ENCODE measurements at regions not wholly inside any gene's neighbourhood (a gene's known extent, or its start where the extent isn't known, plus 50 kb on each side); places are given as distances from the start of the nearest gene placed in this dataset.
"Not testable (repeated sequence)": the region's sequence is repeated elsewhere in the genome, so short reads cannot be mapped to it uniquely, and the experiment has no call there.

DNA sequence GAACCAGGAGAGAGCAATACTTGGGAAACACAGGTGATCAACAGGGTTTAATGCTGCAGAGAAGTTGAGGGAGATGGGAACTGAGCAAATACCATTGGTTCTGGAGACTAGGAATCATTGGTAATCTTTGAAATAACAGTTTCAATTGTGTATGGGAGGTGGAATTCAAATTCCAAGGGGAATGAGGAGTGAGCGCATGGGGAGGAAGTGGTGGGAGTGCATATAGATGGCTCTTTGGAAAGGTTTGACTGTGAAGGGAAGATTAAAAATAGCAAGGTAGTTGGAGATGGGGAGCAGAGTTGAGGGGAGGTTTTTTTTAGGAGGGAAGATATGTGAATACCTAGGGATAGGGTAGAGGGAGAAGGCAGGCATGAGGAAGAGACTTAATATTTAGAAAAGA is 51.1 kb upstream of the ROPN1 start:
- no peak for DNase-seq (ENCODE audit: low spot score)

DNA sequence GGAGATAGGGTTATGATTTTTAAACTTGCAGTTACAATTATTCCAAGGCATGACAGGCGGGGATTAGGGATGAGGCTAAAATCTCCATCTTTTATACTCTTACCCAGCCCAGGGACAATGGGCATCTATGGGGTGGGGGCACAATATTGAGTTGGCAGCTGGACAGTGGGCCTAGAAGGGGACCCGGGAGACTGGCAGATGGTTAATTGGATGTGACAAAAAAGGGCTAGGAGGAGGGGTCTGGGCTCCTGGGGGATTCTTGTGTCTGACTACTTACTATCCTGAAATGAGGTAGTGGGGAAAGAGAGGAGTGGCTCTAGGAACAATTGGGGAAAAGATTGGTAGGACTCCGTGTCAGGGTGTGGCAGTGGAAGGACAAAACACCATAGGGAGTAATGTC is 53.0 kb upstream of the ROPN1 start:
- no peak for DNase-seq (ENCODE audit: low spot score)

DNA sequence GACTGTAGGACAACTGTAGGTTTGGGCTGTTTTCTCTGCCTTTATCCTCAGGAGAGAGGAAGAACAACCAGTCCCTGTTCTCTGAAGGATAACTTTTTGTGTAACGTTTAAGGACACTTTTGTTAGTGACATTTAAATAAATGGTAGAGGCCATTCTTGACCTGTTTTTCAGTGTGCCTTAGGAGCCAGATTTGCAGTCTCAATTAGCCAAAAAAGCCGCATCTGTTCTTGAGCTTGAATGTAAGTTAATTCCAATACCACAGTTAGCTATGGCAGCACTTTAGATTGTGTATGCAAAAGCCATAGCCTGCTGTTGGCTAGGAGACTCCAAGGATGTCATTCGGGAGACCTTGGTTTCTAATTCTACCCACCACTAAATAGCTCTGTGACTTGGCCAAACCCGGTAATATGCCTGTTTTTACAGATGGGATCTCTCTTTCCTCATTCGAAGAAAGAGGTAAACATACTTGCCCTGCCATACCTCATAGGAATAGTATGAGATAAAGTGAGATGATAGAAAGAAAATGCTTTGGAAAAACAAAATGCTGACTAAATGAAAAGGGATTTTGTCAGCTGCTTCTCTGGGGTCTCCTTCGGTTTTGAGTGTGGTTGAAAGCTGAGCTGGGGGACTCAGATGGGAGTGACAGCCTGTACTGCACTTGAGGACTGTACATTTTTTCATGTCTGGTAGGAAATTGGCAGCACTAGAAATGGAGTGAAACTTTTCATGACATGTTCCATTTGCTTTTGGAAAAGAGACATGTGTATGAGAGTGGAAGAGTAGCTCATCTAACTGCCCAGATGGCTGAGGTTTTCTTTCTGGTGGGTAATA is 57.3 kb upstream of the ROPN1 start:
- DNase-seq (ENCODE audit: low spot score): no peak

DNA sequence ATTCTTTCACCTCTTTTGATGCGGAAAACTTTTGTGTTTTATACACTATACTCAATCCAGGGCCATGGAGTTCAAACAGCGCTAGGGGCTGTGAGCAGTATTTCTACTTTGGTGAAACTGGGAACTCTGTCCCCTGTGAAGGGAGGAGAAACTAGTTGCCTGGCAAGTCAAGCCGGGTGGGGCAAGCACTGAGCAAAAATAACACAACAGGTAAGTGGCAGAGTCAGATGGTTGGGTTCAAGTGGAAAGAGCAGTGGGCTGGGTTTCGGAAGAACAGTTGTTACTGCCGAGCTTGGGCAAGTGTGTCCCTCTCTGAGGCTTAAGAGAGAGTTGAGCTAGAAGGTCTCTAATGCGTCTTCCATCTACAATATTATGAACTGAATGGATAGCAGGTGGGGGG is 59.7 kb upstream of the ROPN1 start:
- DNase-seq (ENCODE audit: low spot score): no peak

DNA sequence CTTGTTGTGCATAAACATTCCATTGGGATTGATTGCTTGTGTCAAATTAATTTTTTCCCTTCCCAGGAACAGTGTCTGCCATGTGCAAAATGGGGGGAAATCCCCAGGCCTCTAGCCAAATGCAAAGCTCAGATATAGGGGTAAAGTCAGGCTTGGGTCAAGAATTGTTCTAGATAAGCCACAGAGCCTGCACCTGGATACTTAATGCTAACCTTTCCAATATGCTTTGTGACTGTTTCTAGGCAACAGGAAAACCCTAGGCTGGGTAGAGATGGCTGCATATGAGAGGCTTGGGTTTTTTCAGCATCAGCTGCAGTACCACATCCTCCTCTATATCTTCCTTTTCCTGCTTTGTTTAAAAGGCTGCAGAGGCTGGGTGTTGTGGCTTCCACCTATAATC is 61.9 kb upstream of the ROPN1 start:
- no peak for DNase-seq (ENCODE audit: low spot score)

DNA sequence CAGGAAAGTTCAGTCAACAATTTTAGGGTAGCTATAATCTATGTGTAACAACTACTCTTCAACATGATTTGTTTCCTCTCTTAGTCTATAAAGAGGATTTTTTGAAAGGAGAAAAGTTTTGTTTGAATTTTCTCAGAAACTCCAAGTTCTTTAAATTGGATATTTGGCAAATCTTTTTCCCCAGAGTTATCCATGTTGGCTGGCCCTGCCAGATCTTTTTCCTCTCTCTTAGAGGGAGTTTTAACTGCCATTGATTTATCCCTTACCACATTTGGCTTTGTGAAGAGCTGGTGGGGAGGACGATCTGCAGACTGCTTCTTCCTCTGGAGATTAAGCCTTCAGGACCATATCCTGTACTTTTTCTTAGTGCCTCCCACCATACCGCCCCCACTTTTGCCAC is 64.9 kb upstream of the ROPN1 start:
- DNase-seq (ENCODE audit: low spot score): no peak

DNA sequence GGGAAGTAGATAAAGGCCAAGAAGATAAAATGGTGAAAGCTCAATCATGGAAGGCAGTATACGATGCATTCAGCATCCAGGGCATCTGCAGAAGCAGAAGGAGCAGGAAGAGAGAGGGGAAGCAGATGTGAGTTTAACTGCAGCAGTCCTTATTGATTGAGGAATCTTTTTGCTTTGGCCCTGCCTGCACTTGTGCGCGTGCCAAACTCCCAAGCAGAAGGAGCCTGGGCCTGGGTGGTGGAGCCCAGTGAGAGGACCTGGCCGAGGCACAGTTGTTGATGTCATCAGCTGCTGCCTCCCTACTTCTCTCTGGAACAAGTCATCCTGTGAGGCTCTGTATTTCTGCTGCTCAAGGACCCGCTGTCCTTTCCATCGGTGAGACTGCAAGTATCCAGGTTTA is 65.5 kb upstream of the ROPN1 start:
- DNase-seq (ENCODE audit: low spot score): no peak

DNA sequence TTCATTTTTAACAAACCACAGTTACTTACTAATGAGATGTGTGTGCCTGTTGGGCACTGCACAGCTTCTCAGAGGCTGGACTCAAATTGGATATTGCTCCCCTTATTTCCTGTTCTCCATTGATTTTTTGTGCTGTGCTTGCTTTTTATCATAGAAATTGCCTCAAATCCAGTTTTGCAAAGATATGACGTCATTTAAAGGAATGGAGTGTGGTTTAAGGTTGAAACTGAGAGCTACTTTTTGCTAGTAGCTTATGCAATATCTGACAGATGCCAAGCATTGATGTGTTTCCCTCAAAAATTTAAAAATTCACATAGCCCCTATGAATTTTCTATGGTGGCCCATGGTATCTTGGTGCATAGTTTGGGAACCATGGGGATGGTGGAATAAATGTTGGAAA is 67.7 kb upstream of the ROPN1 start:
- no peak for DNase-seq (ENCODE audit: low spot score)

DNA sequence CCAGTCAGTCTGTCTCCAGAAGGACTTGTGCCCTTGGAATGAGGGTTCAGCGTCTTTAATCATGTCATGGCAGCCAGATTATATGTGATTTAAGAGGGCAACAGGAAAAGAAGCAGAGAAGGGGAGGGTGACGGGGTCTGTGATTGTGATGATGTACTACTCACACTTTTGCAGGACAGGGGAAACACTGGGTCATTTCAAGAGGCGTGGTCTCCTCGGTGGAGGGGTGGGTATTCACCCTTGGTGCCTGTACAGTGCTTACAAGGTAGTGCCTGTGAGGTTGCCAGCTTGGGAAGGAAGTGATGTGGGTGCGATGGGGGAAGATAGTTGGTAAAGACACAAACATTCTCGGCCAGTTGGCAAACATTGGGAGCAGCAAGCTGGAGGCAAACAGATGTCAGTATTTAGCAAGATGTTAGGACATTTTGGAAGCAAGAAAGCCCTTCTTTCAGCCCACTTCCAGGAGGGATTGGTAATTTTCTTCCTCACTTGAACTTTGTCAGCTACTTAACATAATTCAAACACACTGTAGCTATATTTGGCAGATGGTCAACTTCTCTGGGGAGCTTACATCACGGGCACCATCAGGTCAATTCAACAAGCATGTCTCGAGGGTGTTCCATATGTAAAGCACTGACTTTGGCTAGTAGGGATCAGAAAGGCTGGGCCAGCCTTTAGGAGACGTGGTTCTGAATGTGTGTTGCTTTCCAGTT is 71.4 kb upstream of the ROPN1 start:
- no peak for DNase-seq (ENCODE audit: low spot score)

DNA sequence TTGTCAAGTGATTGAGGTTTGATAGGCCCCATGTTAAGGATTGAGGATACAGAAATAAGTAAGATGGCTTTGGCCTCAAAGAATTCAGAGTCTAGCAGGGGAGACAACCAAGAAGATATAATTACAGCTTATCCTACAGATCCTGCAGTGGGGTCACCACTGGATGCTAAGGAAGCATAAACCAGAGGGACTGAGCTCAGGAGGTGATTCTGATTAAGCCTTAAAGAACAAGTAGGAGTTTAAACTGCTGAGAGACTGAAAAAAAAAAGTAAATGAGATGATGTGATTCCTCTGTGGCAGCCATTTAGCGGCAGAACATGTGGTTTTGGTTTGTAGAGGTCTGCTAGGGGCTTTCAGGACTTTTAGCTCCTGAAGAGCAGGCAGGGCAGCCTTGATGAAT is 72.1 kb upstream of the ROPN1 start:
- DNase-seq (ENCODE audit: low spot score): no peak

DNA sequence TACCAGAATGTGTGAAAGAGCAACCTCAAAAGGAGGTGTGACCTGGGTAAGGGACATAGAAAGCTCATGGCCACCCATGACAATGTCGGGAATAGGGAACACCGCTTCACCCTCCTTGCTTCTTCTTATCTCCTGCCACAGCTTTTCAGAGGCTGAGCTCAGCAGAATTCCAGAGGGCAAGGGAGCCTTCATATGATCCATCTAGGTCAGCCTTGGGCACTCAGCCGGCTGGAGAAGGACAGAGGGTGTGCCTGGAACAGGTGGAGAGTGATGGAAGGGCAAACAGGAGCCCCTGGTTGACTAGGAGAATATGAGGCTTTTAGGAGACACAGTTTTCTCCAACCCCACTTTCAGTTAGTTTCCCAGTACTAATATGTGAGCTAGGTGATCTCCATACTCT is 74.6 kb upstream of the ROPN1 start:
- DNase-seq (ENCODE audit: low spot score): not testable (repeated sequence)

DNA sequence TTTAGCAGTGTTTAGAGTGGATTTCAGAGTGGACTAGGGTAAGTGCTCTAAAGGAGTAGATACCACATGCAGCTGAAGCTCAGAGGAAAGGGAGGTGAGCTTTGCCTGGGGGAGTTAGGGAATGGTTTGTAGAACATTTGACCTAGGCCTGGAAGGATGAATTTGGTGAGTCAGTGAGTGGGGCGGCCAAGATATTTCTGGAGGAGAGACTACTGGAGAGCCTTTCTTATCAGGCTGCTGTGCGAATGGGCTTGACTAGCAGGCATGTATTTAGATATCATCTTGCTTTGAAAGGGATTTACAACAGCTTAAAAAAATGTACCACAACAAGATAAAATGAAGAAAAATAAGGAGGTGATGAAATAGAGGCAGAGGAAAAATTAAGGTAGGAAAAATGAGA is 77.8 kb upstream of the ROPN1 start:
- DNase-seq (ENCODE audit: low spot score): not testable (repeated sequence)

DNA sequence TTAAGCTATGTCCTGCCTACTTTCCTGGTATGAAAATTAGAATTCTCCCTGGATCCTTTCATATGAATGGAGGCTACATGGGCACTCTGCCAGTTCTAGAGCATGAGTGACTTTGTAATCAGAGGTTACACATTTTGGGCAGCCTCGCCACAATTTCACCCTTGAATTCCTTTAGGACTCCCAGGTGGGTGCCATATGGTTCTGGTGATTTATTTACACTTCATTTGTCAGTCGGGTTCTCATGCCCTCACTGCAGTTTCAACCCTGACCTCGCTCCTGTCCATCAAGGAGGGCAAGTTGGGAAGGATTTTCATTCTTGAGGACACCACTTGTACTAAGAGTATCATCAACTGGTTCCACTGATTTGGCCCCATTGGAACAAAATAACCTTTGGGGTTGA is 83.2 kb upstream of the ROPN1 start:
- not testable (repeated sequence) for DNase-seq (ENCODE audit: low spot score)

DNA sequence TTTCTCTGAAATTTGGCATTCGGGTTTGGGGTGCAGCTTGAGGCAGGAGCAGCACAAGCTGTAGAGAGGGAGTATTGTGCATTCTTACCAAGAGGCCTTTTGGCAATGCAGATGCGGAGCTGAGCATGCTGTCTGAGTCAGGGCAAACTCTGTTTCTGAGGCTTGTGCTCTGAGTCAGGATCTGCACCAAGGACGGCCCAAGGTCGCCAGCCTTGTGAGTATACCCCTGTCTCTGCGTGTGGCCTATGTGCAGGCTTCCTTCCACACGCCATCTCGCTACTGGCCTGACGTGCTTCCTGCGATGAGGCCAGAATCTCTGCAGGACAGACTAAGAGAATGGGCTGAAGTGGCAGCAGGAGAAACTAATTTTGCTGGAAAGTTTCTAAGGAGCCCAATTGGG is 83.8 kb upstream of the ROPN1 start:
- DNase-seq (ENCODE audit: low spot score): no peak

DNA sequence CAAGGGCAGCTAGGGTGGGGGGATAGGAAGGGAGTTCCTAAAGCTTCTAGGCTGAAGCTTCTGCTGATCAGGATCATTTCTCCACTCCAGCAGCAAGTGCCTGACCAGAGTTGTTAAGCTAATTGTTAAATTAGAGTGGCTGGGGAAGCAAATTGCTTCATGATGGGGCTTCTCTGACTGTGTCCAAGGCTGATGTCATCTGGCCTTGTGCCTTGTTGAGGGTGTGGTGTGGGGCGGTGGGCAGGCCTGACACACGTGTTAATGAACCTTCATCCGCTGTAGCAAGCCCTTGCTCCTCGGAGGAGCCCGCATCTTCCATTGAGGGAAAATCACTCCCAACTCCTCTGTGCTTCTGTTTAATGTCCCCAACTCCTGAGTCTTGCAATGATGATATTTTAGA is 84.3 kb upstream of the ROPN1 start:
- DNase-seq (ENCODE audit: low spot score): no peak

DNA sequence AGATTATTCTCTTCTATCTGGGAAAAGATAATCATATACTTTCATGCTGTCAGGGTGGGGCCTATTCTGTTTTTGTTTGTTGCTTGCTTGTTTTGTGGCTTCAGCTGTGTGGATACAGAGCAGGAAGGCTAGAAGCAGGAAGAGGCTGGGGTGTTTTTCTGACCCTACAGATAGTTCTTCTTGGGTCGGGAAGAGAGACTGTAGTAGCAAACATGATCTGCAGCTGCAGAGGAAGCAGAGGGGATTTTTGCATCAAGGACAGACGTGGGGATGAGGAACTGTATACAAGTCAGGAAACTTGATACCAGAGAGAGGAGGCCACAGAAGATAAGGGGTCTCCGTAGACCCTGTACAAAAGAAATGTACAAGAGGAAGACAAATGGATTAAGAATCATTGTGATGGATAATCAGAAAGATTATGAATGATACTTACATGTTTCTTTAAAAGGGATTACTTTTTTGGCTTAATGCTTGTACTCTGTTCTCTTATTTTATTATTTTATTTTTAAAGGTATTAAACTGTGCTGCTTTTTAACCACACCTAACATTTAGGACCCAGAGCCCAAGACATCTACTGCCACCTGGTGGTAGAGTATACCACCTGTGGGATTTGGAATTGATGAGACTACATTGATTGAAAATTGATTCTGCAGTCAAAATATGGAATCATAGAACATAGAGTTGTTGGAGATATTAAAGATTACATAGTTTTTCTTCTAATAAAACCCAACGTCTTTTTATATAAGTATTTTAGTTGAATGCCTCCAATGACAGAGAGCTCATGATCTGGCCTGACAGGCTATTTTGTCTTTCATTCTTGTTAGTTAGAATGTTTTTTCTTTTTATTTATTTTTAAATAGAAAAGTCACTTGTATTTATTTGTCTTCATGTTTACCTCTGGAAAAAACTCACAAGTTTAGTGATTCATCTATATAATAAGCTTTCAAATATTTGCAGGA is 87.3 kb upstream of the ROPN1 start:
- DNase-seq (ENCODE audit: low spot score): peak; percentile 42

DNA sequence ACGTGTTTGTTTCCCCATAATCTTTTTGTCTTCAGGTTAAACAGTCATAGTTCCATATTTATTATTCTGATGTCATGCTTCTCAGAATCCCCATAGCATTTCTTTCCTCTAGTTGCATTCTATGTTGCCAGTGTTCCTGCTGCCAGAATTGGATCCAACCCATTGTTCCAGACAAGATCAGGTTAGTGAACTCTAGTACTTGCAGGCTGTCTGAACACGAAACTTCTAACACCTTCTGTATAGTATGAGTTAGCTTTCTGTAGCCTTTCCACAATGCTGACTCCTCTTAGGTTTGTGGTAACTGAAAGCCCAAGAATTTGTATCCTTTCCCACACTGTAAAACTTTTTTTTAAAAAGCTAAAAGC is 88.0 kb upstream of the ROPN1 start:
- DNase-seq (ENCODE audit: low spot score): no peak

DNA sequence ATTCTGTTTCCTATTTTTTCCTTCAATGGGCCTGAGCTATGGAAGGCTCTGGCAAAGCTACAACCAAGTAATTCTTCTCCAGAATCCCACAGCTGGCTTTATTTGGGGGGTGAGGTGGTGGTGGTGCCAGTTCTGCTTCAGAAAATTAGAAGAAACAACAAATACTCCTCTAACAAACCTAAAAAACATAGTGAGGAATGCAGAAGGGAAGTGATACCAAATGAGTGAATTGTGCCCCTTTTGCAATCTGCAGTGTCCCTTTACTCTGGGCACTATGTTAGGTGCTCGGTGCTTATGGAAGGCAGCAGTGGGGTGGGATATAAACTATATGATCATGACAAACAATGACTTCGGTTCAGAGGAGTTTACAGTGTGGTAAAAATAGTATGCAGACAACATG is 90.4 kb upstream of the ROPN1 start:
- DNase-seq (ENCODE audit: low spot score): no peak

DNA sequence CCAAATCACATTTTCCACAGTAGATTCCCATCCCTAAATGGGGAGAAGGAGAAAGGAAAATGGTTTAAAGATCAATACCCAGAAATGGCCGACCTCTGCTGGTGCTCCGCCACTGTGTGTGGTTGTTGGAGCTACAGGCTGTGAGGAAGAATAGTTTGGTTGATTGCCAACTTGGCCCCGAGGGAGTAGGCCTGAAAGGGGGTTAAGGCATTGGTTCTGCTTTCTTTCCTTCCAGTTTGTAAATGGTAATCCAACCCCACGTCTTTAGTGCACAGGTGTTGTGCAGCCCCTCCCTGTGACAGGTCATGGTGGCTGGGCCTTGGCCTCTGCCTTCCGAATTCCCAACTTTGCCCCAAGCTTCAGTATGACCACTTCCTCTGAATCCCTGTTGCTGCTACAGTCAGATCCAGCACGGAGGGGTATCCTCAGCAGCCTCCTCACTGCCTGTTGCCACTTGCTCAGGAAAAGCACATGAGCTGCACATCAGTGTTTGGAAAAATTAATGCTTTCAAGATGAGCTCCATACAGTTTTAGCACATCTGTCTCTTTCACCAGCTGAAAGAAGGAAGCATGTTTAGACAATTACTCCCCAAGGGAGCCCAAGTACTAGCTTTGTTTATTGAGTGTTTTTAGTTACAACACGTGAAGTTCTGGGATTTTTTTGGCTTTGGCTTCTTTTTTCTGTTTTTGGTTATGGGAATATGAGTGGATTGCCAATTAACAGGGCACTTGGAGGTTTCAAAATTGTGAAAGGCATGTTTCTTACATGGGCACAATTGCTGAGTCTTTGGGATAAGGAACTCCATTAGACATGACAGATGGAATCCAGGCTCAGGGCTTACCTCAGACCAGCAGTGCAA is 92.3 kb upstream of the ROPN1 start:
- no peak for DNase-seq (ENCODE audit: low spot score)

DNA sequence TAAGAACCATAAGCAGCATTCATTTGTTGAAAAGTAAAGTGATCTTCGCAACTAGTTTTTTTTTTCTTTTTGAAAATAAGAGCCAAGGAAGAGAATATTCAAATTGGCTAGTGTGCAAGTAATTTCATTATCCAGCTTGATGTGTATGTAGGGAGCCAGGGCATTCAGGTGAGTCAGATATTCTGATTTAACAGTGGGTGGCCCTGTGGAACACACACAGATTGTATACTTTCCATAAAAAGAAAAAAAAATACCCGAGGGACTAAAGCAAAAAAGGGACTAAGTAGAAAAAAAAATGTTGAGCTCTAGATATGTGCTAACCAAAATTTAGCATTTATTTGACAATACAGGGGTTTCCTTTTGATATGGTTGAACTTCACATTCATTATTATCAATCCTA is 96.9 kb upstream of the ROPN1 start:
- no peak for DNase-seq (ENCODE audit: low spot score)

DNA sequence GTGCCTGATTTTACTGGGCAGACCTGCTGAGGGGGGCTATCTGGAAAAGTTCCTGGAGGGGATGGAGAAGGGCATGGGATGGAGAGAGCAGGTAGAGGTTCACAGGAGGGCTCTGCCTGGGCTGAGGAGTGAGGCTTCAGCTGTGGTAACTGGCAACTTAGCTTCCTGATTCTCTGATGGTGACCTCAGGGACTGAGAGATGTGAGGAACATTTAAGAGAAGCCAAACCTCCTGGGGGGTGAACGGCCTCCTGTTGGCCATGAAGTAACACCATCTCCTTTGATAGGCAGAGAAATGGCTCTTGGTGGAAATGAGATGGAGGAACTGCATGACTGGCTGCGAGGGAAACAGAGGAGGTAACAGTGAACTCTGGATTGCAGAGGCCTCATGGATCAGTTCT is 97.3 kb upstream of the ROPN1 start:
- DNase-seq (ENCODE audit: low spot score): no peak

DNA sequence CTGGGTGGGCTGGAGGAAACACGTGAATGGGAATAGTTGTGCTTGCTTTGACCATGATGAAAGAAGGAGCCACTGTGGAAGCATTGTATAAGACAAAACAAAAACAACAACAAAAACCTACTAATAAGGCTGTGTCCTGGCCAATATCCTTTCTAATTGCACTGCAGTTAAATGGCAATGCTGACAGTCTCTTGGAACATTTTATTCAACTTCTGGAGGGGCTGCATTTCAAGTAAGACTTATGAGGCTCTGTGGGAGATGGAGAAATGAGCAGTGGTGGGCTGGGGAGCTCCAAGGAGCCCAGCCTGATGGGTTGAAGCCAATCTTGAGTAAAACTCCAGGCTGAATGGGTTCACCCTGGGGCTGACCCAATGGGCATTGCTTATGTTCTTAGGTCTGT is 99.8 kb upstream of the ROPN1 start:
- no peak for DNase-seq (ENCODE audit: low spot score)
